ENCODE measurements at regions not wholly inside any gene's neighbourhood (a gene's known extent, or its start where the extent isn't known, plus 50 kb on each side); places are given as distances from the start of the nearest gene placed in this dataset.
"Not testable (repeated sequence)": the region's sequence is repeated elsewhere in the genome, so short reads cannot be mapped to it uniquely, and the experiment has no call there.

- DNase-seq (ENCODE audit: low read depth, low spot score): no peak
Measured at GRCh38 chr10:23493711-23494110, 54.8 kb downstream of the OTUD1 start.

- no peak for DNase-seq (ENCODE audit: low read depth, low spot score)
Measured at GRCh38 chr10:23496727-23497126, 57.9 kb downstream of the OTUD1 start.

- no peak for DNase-seq (ENCODE audit: low read depth, low spot score)
Measured at GRCh38 chr10:23499372-23500132, 60.7 kb downstream of the OTUD1 start.

- no peak for DNase-seq (ENCODE audit: low read depth, low spot score)
Measured at GRCh38 chr10:23505797-23506465, 67.1 kb downstream of the OTUD1 start.

- no peak for DNase-seq (ENCODE audit: low read depth, low spot score)
Measured at GRCh38 chr10:23512355-23513058, 73.6 kb downstream of the OTUD1 start.

- not testable (repeated sequence) for DNase-seq (ENCODE audit: low read depth, low spot score)
Measured at GRCh38 chr10:23513621-23514020, 74.7 kb downstream of the OTUD1 start.

- DNase-seq (ENCODE audit: low read depth, low spot score): no peak
Measured at GRCh38 chr10:23514321-23514720, 75.4 kb downstream of the OTUD1 start.

- no peak for DNase-seq (ENCODE audit: low read depth, low spot score)
Measured at GRCh38 chr10:23516530-23516929, 77.7 kb downstream of the OTUD1 start.

- no peak for DNase-seq (ENCODE audit: low read depth, low spot score)
Measured at GRCh38 chr10:23517155-23517554, 78.3 kb downstream of the OTUD1 start.

- DNase-seq (ENCODE audit: low read depth, low spot score): no peak
Measured at GRCh38 chr10:23521735-23522134, 82.9 kb downstream of the OTUD1 start.

- DNase-seq (ENCODE audit: low read depth, low spot score): no peak
Measured at GRCh38 chr10:23522345-23522744, 83.5 kb downstream of the OTUD1 start.

- no peak for DNase-seq (ENCODE audit: low read depth, low spot score)
Measured at GRCh38 chr10:23523251-23523650, 84.4 kb downstream of the OTUD1 start.

- no peak for DNase-seq (ENCODE audit: low read depth, low spot score)
Measured at GRCh38 chr10:23525406-23525805, 86.5 kb downstream of the OTUD1 start.

GRCh38 chr10:23528419-23528818 lies 89.5 kb downstream of the OTUD1 start:
- no peak for DNase-seq (ENCODE audit: low read depth, low spot score)

GRCh38 chr10:23529625-23530024 lies 90.8 kb downstream of the OTUD1 start:
- DNase-seq (ENCODE audit: low read depth, low spot score): no peak

GRCh38 chr10:23530079-23530478 lies 91.2 kb downstream of the OTUD1 start:
- no peak for DNase-seq (ENCODE audit: low read depth, low spot score)

GRCh38 chr10:23533212-23533611 lies 94.3 kb downstream of the OTUD1 start:
- DNase-seq (ENCODE audit: low read depth, low spot score): no peak

- no peak for DNase-seq (ENCODE audit: low read depth, low spot score)
Measured at GRCh38 chr10:23534326-23534725, 95.5 kb downstream of the OTUD1 start.

GRCh38 chr10:23534761-23535160 lies 95.9 kb downstream of the OTUD1 start:
- DNase-seq (ENCODE audit: low read depth, low spot score): no peak

- no peak for DNase-seq (ENCODE audit: low read depth, low spot score)
Measured at GRCh38 chr10:23535381-23535780, 96.5 kb downstream of the OTUD1 start.

- no peak for DNase-seq (ENCODE audit: low read depth, low spot score)
Measured at GRCh38 chr10:23538968-23539367, 100.1 kb downstream of the OTUD1 start.

GRCh38 chr10:23540401-23541030 lies 101.6 kb downstream of the OTUD1 start:
- no peak for DNase-seq (ENCODE audit: low read depth, low spot score)
